ENCODE measurements at regions not wholly inside any gene's neighbourhood (a gene's known extent, or its start where the extent isn't known, plus 50 kb on each side); places are given as distances from the start of the nearest gene placed in this dataset.

DNA sequence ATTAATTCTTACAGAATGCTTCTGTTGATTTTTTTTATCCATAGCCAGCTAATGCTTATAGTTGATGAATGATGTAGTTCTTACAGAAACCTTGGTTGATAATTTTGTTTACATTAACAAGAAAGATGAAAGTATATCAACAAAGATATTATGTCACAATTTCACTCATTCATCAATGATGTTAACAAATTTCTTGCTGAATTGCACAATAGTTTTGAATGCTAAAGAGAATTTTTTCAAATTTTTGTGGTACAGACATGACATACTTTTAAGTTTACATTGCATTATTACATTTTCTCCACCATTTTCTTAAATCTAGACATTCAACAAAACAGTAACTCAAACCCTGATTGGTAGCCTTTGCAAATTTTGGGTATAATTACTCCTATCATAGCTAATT is 236.3 kb downstream of the FOXD2 start:
- H3K4me1 ChIP-seq (ENCODE audit: control insufficient read depth in 2 of 2, insufficient read depth in 2 of 2, low read length in 1 of 2) = no peaks in the 10 kb centered on the region
- no peaks in the 10 kb centered on the region for H3K36me3 ChIP-seq (ENCODE audit: control insufficient read depth in 2 of 2, insufficient read depth in 2 of 2, low read length in 1 of 2)
- H3K27ac ChIP-seq (ENCODE audit: low read depth in 2 of 2, low read length in 1 of 2) = no peak overlapping the region
- H3K27me3 ChIP-seq (ENCODE audit: control insufficient read depth in 1 of 2, insufficient read depth in 2 of 2, low read length in 2 of 2) = no peaks in the 10 kb centered on the region
- H3K9me3 ChIP-seq (ENCODE audit: control insufficient read depth in 2 of 2, insufficient read depth in 1 of 2, low read depth in 1 of 2, low read length in 1 of 2) = peaks cover 0 to 2% of the 10 kb centered on the region in 2 donors
- no peak overlapping the region for H3K4me3 ChIP-seq (ENCODE audit: low read depth in 1 of 2, low read length in 2 of 2)

- Histone ChIP-seq H3K4me3 (ENCODE audit: low read depth in 1 of 2, low read length in 2 of 2) (no peak overlapping the region), H3K27me3 (ENCODE audit: control insufficient read depth in 1 of 2, insufficient read depth in 2 of 2, low read length in 2 of 2) (no peaks in the 10 kb centered on the region), H3K9me3 (ENCODE audit: control insufficient read depth in 2 of 2, insufficient read depth in 1 of 2, low read depth in 1 of 2, low read length in 1 of 2) (peaks cover 0 to 2% of the 10 kb centered on the region in 2 donors), H3K4me1 (ENCODE audit: control insufficient read depth in 2 of 2, insufficient read depth in 2 of 2, low read length in 1 of 2) (no peaks in the 10 kb centered on the region), H3K27ac (ENCODE audit: low read depth in 2 of 2, low read length in 1 of 2) (no peak overlapping the region), H3K36me3 (ENCODE audit: control insufficient read depth in 2 of 2, insufficient read depth in 2 of 2, low read length in 1 of 2) (no peaks in the 10 kb centered on the region)
- WGBS, 2 donors = 87 to 94% methylated on average over 3 of the region's 3 CpGs
Measured at GRCh38 chr1:47675047-47675675, 237.3 kb downstream of the FOXD2 start.

DNA sequence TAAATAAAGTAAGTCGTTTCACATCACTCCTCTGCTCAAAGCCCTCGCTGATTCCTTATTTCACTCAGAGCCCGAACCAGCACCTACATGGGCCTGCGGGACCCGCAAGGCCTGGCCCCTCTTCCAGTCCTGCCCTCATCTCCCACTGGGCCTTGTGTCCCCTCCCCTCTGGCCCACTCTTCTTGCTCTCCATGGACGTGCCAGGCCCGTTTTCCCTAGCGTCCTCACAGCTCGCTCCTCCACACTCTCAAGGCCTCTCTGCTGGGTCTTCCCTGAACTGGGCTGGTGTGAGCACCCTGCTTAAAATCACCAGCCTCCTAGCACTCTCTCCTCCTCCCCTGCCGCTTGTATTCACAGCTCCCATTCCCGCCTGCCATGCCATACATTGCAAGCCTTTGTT is 237.9 kb downstream of the FOXD2 start:
- Histone ChIP-seq H3K36me3 (ENCODE audit: control insufficient read depth in 2 of 2, insufficient read depth in 2 of 2, low read length in 1 of 2) (no peaks in the 10 kb centered on the region), H3K4me3 (ENCODE audit: low read depth in 1 of 2, low read length in 2 of 2) (no peak overlapping the region), H3K27ac (ENCODE audit: low read depth in 2 of 2, low read length in 1 of 2) (no peak overlapping the region), H3K9me3 (ENCODE audit: control insufficient read depth in 2 of 2, insufficient read depth in 1 of 2, low read depth in 1 of 2, low read length in 1 of 2) (peaks cover 0 to 2% of the 10 kb centered on the region in 2 donors), H3K4me1 (ENCODE audit: control insufficient read depth in 2 of 2, insufficient read depth in 2 of 2, low read length in 1 of 2) (no peaks in the 10 kb centered on the region), H3K27me3 (ENCODE audit: control insufficient read depth in 1 of 2, insufficient read depth in 2 of 2, low read length in 2 of 2) (no peaks in the 10 kb centered on the region)
- WGBS, 2 donors = 90 to 92% methylated on average over 11 of the region's 11 CpGs

DNA sequence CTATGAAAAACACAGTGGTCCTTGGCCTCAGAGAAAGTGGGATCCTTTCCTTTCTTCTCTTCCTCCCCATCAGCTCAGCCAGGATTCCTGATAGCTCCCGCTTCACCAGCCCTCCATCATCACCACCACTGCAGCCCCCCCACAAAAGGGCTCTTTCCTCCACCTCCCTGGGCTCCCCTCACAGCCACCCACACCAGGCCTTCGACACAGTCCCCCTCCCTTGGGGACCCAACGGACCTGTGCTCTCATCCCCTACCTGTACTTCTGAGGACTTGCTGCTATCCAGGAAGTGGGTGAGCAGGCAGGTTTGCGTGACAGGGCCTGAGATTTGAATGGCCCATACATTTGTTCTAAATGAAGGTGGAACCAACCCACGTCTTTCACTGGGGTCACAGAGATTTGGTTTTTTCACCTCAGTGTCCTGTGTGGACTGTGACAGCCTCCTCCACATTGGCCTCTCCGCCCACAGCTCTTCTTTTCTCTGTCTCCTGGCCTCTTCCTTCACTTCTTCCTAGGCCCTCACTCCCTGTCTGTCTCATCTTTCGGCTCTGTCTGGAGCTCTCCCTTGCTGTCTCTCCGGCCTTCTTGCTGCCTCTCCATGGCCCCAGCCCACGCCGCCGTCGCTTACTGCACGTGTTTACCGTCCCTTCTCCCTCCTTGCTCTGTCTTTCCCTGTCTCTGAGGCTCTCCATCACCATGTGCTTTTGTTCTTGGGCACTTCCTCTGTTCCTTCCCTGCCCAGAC is 238.6 kb downstream of the FOXD2 start:
- Histone ChIP-seq H3K36me3 (ENCODE audit: control insufficient read depth in 2 of 2, insufficient read depth in 2 of 2, low read length in 1 of 2) (no peaks in the 10 kb centered on the region), H3K27ac (ENCODE audit: low read depth in 2 of 2, low read length in 1 of 2) (no peak overlapping the region), H3K9me3 (ENCODE audit: control insufficient read depth in 2 of 2, insufficient read depth in 1 of 2, low read depth in 1 of 2, low read length in 1 of 2) (no peaks in the 10 kb centered on the region), H3K4me3 (ENCODE audit: low read depth in 1 of 2, low read length in 2 of 2) (no peak overlapping the region), H3K4me1 (ENCODE audit: control insufficient read depth in 2 of 2, insufficient read depth in 2 of 2, low read length in 1 of 2) (no peaks in the 10 kb centered on the region), H3K27me3 (ENCODE audit: control insufficient read depth in 1 of 2, insufficient read depth in 2 of 2, low read length in 2 of 2) (no peaks in the 10 kb centered on the region)
- 88 to 90% methylated on average over 14 of the region's 14 CpGs for WGBS, 2 donors

GRCh38 chr1:47677241-47677940 is 239.5 kb downstream of the FOXD2 start:
- H3K27me3 ChIP-seq (ENCODE audit: control insufficient read depth in 1 of 2, insufficient read depth in 2 of 2, low read length in 2 of 2) = no peaks in the 10 kb centered on the region
- H3K4me1 ChIP-seq (ENCODE audit: control insufficient read depth in 2 of 2, insufficient read depth in 2 of 2, low read length in 1 of 2) = no peaks in the 10 kb centered on the region
- no peaks in the 10 kb centered on the region for H3K9me3 ChIP-seq (ENCODE audit: control insufficient read depth in 2 of 2, insufficient read depth in 1 of 2, low read depth in 1 of 2, low read length in 1 of 2)
- H3K4me3 ChIP-seq (ENCODE audit: low read depth in 1 of 2, low read length in 2 of 2) = no peak overlapping the region
- no peak overlapping the region for H3K27ac ChIP-seq (ENCODE audit: low read depth in 2 of 2, low read length in 1 of 2)
- 77 to 82% methylated on average over 24 of the region's 24 CpGs for WGBS, 2 donors
- H3K36me3 ChIP-seq (ENCODE audit: control insufficient read depth in 2 of 2, insufficient read depth in 2 of 2, low read length in 1 of 2) = no peaks in the 10 kb centered on the region

GRCh38 chr1:47678464-47678980 is 240.7 kb downstream of the FOXD2 start:
- 80 to 82% methylated on average over 4 of the region's 4 CpGs for WGBS, 2 donors
- no peak overlapping the region for H3K4me3 ChIP-seq (ENCODE audit: low read depth in 1 of 2, low read length in 2 of 2)

DNA sequence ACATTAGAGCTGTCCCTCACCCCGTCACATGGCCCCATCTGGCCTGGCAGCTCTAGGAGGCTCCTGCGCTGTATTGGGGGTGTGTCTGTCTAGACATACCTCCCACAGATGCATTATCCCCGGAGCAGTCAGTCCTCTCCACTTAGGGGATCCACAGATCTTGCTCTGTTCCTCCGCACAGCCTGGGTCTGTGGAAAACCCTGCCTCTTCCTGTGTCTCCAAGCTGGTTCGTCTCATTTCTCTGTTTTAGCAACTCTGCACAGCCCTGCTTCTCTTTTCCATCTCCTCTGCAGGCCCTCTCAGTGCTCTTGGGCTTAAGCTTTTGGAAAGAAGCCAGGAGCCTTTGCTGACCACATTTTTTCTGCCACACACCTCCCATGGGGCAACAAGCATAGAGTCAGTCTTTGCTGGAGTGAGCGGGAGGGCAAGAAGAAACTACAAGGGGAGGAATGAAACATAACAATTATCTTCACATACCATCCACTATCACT is 241.5 kb downstream of the FOXD2 start:
- Histone ChIP-seq H3K4me3 (ENCODE audit: low read depth in 1 of 2, low read length in 2 of 2) (no peak overlapping the region), H3K27ac (ENCODE audit: low read depth in 2 of 2, low read length in 1 of 2) (no peak overlapping the region), H3K4me1 (ENCODE audit: control insufficient read depth in 2 of 2, insufficient read depth in 2 of 2, low read length in 1 of 2) (no peaks in the 10 kb centered on the region), H3K36me3 (ENCODE audit: control insufficient read depth in 2 of 2, insufficient read depth in 2 of 2, low read length in 1 of 2) (no peaks in the 10 kb centered on the region), H3K27me3 (ENCODE audit: control insufficient read depth in 1 of 2, insufficient read depth in 2 of 2, low read length in 2 of 2) (no peaks in the 10 kb centered on the region), H3K9me3 (ENCODE audit: control insufficient read depth in 2 of 2, insufficient read depth in 1 of 2, low read depth in 1 of 2, low read length in 1 of 2) (no peaks in the 10 kb centered on the region)
- WGBS, 2 donors = 63 to 66% methylated on average over 6 of the region's 6 CpGs

More at GRCh38 chr1:47678464-47678980, 240.7 kb downstream of the FOXD2 start:
- no peak overlapping the region for H3K27ac ChIP-seq (ENCODE audit: low read depth in 2 of 2, low read length in 1 of 2)
- H3K27me3 ChIP-seq (ENCODE audit: control insufficient read depth in 1 of 2, insufficient read depth in 2 of 2, low read length in 2 of 2) = no peaks in the 10 kb centered on the region
- H3K4me1 ChIP-seq (ENCODE audit: control insufficient read depth in 2 of 2, insufficient read depth in 2 of 2, low read length in 1 of 2) = no peaks in the 10 kb centered on the region
- no peaks in the 10 kb centered on the region for H3K9me3 ChIP-seq (ENCODE audit: control insufficient read depth in 2 of 2, insufficient read depth in 1 of 2, low read depth in 1 of 2, low read length in 1 of 2)
- H3K36me3 ChIP-seq (ENCODE audit: control insufficient read depth in 2 of 2, insufficient read depth in 2 of 2, low read length in 1 of 2) = no peaks in the 10 kb centered on the region

GRCh38 chr1:47679826-47680225 is 242.0 kb downstream of the FOXD2 start:
- no peaks in the 10 kb centered on the region for H3K9me3 ChIP-seq (ENCODE audit: control insufficient read depth in 2 of 2, insufficient read depth in 1 of 2, low read depth in 1 of 2, low read length in 1 of 2)
- H3K36me3 ChIP-seq (ENCODE audit: control insufficient read depth in 2 of 2, insufficient read depth in 2 of 2, low read length in 1 of 2) = no peaks in the 10 kb centered on the region
- H3K4me3 ChIP-seq (ENCODE audit: low read depth in 1 of 2, low read length in 2 of 2) = no peak overlapping the region
- H3K27me3 ChIP-seq (ENCODE audit: control insufficient read depth in 1 of 2, insufficient read depth in 2 of 2, low read length in 2 of 2) = no peaks in the 10 kb centered on the region
- no peaks in the 10 kb centered on the region for H3K4me1 ChIP-seq (ENCODE audit: control insufficient read depth in 2 of 2, insufficient read depth in 2 of 2, low read length in 1 of 2)
- 90 to 93% methylated on average over 7 of the region's 7 CpGs for WGBS, 2 donors
- no peak overlapping the region for H3K27ac ChIP-seq (ENCODE audit: low read depth in 2 of 2, low read length in 1 of 2)

DNA sequence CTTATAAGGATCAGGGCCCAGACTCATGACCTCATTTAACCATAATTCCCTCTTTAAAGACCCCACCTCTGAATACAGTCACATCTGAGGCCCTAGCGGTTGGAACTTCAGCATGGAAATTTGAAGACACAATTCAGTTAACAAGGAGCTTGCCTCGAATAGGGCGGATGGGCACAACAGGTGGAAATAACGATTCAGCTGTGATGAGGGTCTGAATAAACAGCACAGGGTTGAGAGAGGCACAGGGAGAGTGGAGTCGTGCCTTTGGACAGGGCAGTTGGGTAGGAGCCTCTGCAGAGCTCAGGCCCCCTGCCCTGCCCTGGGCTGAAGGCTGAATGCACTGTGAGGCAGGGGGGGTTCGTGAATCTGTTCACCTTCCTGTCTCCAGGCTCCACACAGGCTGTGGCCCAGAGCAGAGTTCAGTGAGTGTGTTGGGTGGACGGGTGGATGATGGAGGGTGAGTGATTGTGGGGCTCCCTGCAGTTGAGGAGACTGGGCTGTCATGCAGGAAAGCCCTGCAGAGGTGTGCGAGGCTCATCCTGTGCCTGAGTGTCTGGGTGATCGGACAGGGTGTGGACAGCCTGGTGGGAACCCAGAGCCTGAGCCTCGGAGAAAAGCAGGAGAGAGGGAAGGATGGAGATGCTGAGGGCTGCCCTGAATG is 243.1 kb downstream of the FOXD2 start:
- H3K27me3 ChIP-seq (ENCODE audit: control insufficient read depth in 1 of 2, insufficient read depth in 2 of 2, low read length in 2 of 2) = no peaks in the 10 kb centered on the region
- no peak overlapping the region for H3K4me3 ChIP-seq (ENCODE audit: low read depth in 1 of 2, low read length in 2 of 2)
- H3K4me1 ChIP-seq (ENCODE audit: control insufficient read depth in 2 of 2, insufficient read depth in 2 of 2, low read length in 1 of 2) = no peaks in the 10 kb centered on the region
- no peak overlapping the region for H3K27ac ChIP-seq (ENCODE audit: low read depth in 2 of 2, low read length in 1 of 2)
- no peaks in the 10 kb centered on the region for H3K9me3 ChIP-seq (ENCODE audit: control insufficient read depth in 2 of 2, insufficient read depth in 1 of 2, low read depth in 1 of 2, low read length in 1 of 2)
- no peaks in the 10 kb centered on the region for H3K36me3 ChIP-seq (ENCODE audit: control insufficient read depth in 2 of 2, insufficient read depth in 2 of 2, low read length in 1 of 2)
- 83 to 84% methylated on average over 10 of the region's 10 CpGs for WGBS, 2 donors
